ENCODE measurements at regions not wholly inside any gene's neighbourhood (a gene's known extent, or its start where the extent isn't known, plus 50 kb on each side); places are given as distances from the start of the nearest gene placed in this dataset.

- peak overlapping the region; percentile 46; the same call in 1 of the 2 replicates for H2BK12ac ChIP-seq (ENCODE audit: low read depth, low read length)
- H3K18ac ChIP-seq (ENCODE audit: extremely low read depth, low read length): no peak overlapping the region
- H3K79me2 ChIP-seq (ENCODE audit: control insufficient read depth in 1 of 2, insufficient read depth in 2 of 2, low read length in 2 of 2): no peaks in the 10 kb centered on the region
- H2AK5ac ChIP-seq (ENCODE audit: low read depth, low read length): no peak overlapping the region
- no peak for DNase-seq (ENCODE audit: low read depth in 1 of 2, low spot score in 2 of 2)
- no peak overlapping the region for H3K4me3 ChIP-seq (ENCODE audit: extremely low read depth in 1 of 4, insufficient read depth in 2 of 4, low read depth in 3 of 4, low read length in 4 of 4)
- FAIRE-seq: no peak
- TF ChIP-seq SRF (IDR thresholded peaks at IDR 0.05; ENCODE audit: low read depth, low read length) (no peak), CTCF (IDR thresholded peaks at IDR 0.05; ENCODE audit: control extremely low read depth in 1 of 3, insufficient read depth in 1 of 3, low read depth in 1 of 3, low read length in 3 of 3) (no peak)
- no peak overlapping the region for H4K8ac ChIP-seq (ENCODE audit: extremely low read depth, insufficient read depth, low read length)
- no peak overlapping the region for H4K91ac ChIP-seq (replicated peaks; ENCODE audit: insufficient read length, low read length)
- no peak overlapping the region for H2BK120ac ChIP-seq (replicated peaks; ENCODE audit: low read depth, low read length)
- H3K9me3 ChIP-seq (ENCODE audit: insufficient read depth in 2 of 2, low read depth in 1 of 2, low read length in 1 of 2): peaks cover 9 to 10% of the 10 kb centered on the region in 2 experiments
- ChIA-PET POLR2A (ENCODE audit: partially characterized antibody) (interaction anchor here (0.6 kb wide), 1 partner anchor 24 kb away, joined by 3 read pairs; no protein-coding TSS in a partner anchor), CTCF (ENCODE audit: partially characterized antibody) (interaction anchor here (1.3 kb wide), 1 partner anchor 57 kb away, joined by 3 read pairs; no protein-coding TSS in a partner anchor)
- H2BK5ac ChIP-seq (ENCODE audit: low read depth, low read length): peak overlapping the region; percentile 26; the same call in 1 of the 2 replicates
- no peak overlapping the region for H3K14ac ChIP-seq (ENCODE audit: insufficient read length)
- H3K56ac ChIP-seq (replicated peaks; ENCODE audit: insufficient read length, low read depth, low read length): no peak overlapping the region
- no peaks in the 10 kb centered on the region for H3K79me1 ChIP-seq (ENCODE audit: low read depth, low read length)
- no peak overlapping the region for H3K9ac ChIP-seq (replicated peaks in 1 of 4; ENCODE audit: extremely low read depth in 1 of 4, low read depth in 3 of 4, low read length in 3 of 4)
- 98% methylated on average over 4 of the region's 4 CpGs; no CpG with 5 or more reads in 1 of the 2 experiments for WGBS, 2 experiments (ENCODE audit: extremely low coverage in 1 of 2, insufficient coverage in 1 of 2, insufficient read length in 1 of 2, insufficient replicate concordance in 2 of 2, low coverage in 1 of 2, low lambda C conversion rate in 2 of 2, missing lambda C conversion rate in 1 of 2)
- peak overlapping the region; percentile 89; the same call in 1 of the 2 replicates for H2BK20ac ChIP-seq (ENCODE audit: low read length)
- peaks cover 8 to 33% (median 21%) of the 10 kb centered on the region in 4 experiments; a peak in 6 of 7 replicates for H3K4me1 ChIP-seq (replicated peaks in 1 of 4; ENCODE audit: control insufficient read depth in 3 of 4, insufficient read depth in 4 of 4, low read length in 3 of 4)
- no peaks in the 10 kb centered on the region for H4K20me1 ChIP-seq (replicated peaks in 1 of 2; ENCODE audit: control insufficient read depth in 1 of 2, insufficient read depth in 2 of 2, low read length in 2 of 2)
- no peaks in the 10 kb centered on the region; a peak in 1 of 8 replicates for H3K36me3 ChIP-seq (ENCODE audit: control insufficient read depth in 2 of 4, insufficient read depth in 4 of 4, low read length in 3 of 4)
- no peak overlapping the region for H2AFZ ChIP-seq (ENCODE audit: low read length)
- H3K23ac ChIP-seq (ENCODE audit: insufficient read length): no peak overlapping the region
- no peak overlapping the region for H3K27ac ChIP-seq (ENCODE audit: low read depth, low read length)
- H3K4me2 ChIP-seq (ENCODE audit: insufficient read depth in 1 of 2, low read depth in 2 of 2, low read length in 2 of 2): no peak overlapping the region
- no peaks in the 10 kb centered on the region for H3K27me3 ChIP-seq (replicated peaks in 1 of 4; ENCODE audit: control insufficient read depth in 3 of 4, extremely low read depth in 1 of 4, insufficient read depth in 3 of 4, low read length in 3 of 4)
- H4K5ac ChIP-seq (ENCODE audit: insufficient read length, low read depth, low read length): no peak overlapping the region
- H3K23me2 ChIP-seq (ENCODE audit: low read depth, low read length): no peaks in the 10 kb centered on the region
- 0 out of 2 replicates have a peak overlapping the region, but pooled peaks have one; percentile 62 for H2BK15ac ChIP-seq (ENCODE audit: low read length)
- H3K4ac ChIP-seq (replicated peaks; ENCODE audit: insufficient read length, low read depth, low read length): no peak overlapping the region
Measured at GRCh38 chr1:171426645-171427044, 58.7 kb upstream of the PRRC2C start.

Data from H1 (cell line).